Keratinocyte (primary cell): ENCODE measurements at regions not wholly inside any gene's neighbourhood (a gene's known extent, or its start where the extent isn't known, plus 50 kb on each side); places are given as distances from the start of the nearest gene placed in this dataset.

ENCODE experiments used
- CTCF ChIP-seq, 3 experiments: IDR thresholded peaks in 1 of 3; conservative IDR thresholded peaks in 1 of 3; optimal IDR thresholded peaks in 1 of 3; 2 replicates in 2 of 3; 3 replicates in 1 of 3; pipeline versions ENCODE3 to v1.5.1; 2011; ENCODE audit warnings: low read length in 3 of 3, mild to moderate bottlenecking in 3 of 3, moderate library complexity in 2 of 3, control low read depth in 1 of 3, inconsistent platforms in 1 of 3; ENCODE audit not compliant: insufficient read depth in 2 of 3; ENCODE audit errors: extremely low read depth in 1 of 3
- EZH2 ChIP-seq: IDR thresholded peaks from one replicate; pipeline ENCODE4 v1.6.1; 2012; ENCODE audit warnings: inconsistent platforms, mild to moderate bottlenecking, low read length, moderate library complexity

- TF ChIP-seq CTCF (optimal IDR thresholded peaks at IDR 0.05 in 1 of 3, IDR thresholded peaks at IDR 0.05 in 1 of 3, conservative IDR thresholded peaks at IDR 0.05 in 1 of 3; ENCODE audit: extremely low read depth in 1 of 3, insufficient read depth in 2 of 3, low read length in 3 of 3) (no peak), EZH2 (no peak)
Observed at GRCh38 chrX:113075521-113075920, 234.9 kb upstream of the AMOT start.
